ENCODE measurements at regions not wholly inside any gene's neighbourhood (a gene's known extent, or its start where the extent isn't known, plus 50 kb on each side); places are given as distances from the start of the nearest gene placed in this dataset.

DNA sequence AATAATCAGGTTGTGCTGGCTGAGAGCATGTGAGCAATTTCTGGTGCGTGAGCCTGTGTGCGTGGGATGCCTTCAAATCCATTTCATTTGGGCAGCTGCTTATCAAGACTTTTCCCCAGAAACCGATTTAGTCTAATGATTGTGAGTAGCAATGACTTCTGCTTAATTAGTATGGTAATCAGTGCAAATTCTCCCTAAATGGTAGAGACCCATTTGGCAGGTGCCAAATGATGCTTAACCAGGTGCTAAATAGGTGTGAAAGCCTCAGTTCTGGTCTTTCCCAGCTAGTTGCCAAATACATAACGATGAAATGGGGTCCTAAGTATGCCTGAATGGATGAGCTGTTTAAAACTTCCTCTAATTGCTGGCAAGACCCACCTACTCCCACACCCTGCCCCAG is 248.4 kb upstream of the CCDC196 start:
- Histone ChIP-seq H3K23ac (ENCODE audit: low read depth, low read length) (no peak overlapping the region), H3K18ac (ENCODE audit: low read depth, low read length) (no peak overlapping the region), H3K9ac (ENCODE audit: low read depth, low read length) (no peak overlapping the region), H4K8ac (ENCODE audit: low read depth in 2 of 2, low read length in 2 of 2) (no peak overlapping the region), H3K4me2 (ENCODE audit: low read depth, low read length) (no peak overlapping the region), H2AK5ac (ENCODE audit: low read depth, low read length) (no peak overlapping the region), H4K20me1 (ENCODE audit: insufficient read depth, low read length) (no peaks in the 10 kb centered on the region), H2BK120ac (ENCODE audit: low read depth, low read length) (no peak overlapping the region), H3K27me3 (ENCODE audit: control insufficient read depth, insufficient read depth, low read length) (no peaks in the 10 kb centered on the region), H3K9me1 (ENCODE audit: insufficient read depth, low read length) (no peaks in the 10 kb centered on the region), H3K4me1 (ENCODE audit: control insufficient read depth, insufficient read depth, low read length) (no peaks in the 10 kb centered on the region), H2BK5ac (ENCODE audit: low read depth, low read length, poor library complexity, severe bottlenecking) (no peak overlapping the region), H3K4me3 (ENCODE audit: insufficient read depth, low read depth, low read length) (no peak overlapping the region), H3K56ac (ENCODE audit: extremely low read depth, insufficient read depth, low read length) (no peak overlapping the region), H3K27ac (ENCODE audit: insufficient read depth, low read length) (no peak overlapping the region), H3K9me3 (ENCODE audit: control insufficient read depth, insufficient read depth, low read length) (peaks cover 18% of the 10 kb centered on the region), H2BK15ac (ENCODE audit: low read depth, low read length) (no peak overlapping the region), H3K79me1 (ENCODE audit: low read depth in 1 of 2, low read length in 2 of 2) (no peaks in the 10 kb centered on the region), H4K5ac (ENCODE audit: low read depth, low read length) (no peak overlapping the region), H3K14ac (replicated peaks; ENCODE audit: low read depth, low read length) (no peak overlapping the region), H2AK9ac (replicated peaks; ENCODE audit: low read depth, low read length, poor library complexity) (no peak overlapping the region), H2BK20ac (ENCODE audit: low read depth, low read length) (no peak overlapping the region), H3K36me3 (ENCODE audit: control insufficient read depth, insufficient read depth, low read length) (no peaks in the 10 kb centered on the region), H2AFZ (replicated peaks; ENCODE audit: low read length, poor library complexity) (no peak overlapping the region), H4K91ac (ENCODE audit: insufficient read depth, low read depth, low read length) (no peak overlapping the region), H3K4ac (ENCODE audit: low read depth, low read length) (no peak overlapping the region)
- ATAC-seq (ENCODE audit: low read depth) (no peak), DNase-seq (no peak)
- ChIA-PET CTCF (no interaction called here), POLR2A (ENCODE audit: unreplicated experiment) (no interaction called here)
- intact Hi-C loops (cut with micrococcal nuclease) (no loop called here), in situ Hi-C loops (cut with MboI; ENCODE audit: low sequenced_read_pairs) (no loop called here), dilution Hi-C loops (cut with HindIII; ENCODE audit: low sequenced_read_pairs, unreplicated experiment) (no loop called here)
- no TSS peak for BruUV-seq (replicated peaks)
- no CpG with 5 or more reads among the region's 4 CpGs for WGBS, 2 experiments (ENCODE audit: extremely low coverage in 2 of 2, insufficient read length in 1 of 2)
- TF ChIP-seq CTCF (conservative IDR thresholded peaks at IDR 0.05; ENCODE audit: low read depth, low read length) = no peak
- no peak for TF ChIP-seq SMC3 (IDR thresholded peaks at IDR 0.05; ENCODE audit: low read depth, low read length)
